Neural progenitor cell (in vitro differentiated cells): ENCODE measurements at regions not wholly inside any gene's neighbourhood (a gene's known extent, or its start where the extent isn't known, plus 50 kb on each side); places are given as distances from the start of the nearest gene placed in this dataset.

Experiments used
- DNase-seq: peaks from one replicate; pipeline ENCODE4 v3.0.0-alpha.2; 2016; ENCODE audit warnings: low spot score
- H2AFZ ChIP-seq: fragments of 200-600 bp; sonication (generic); replicated peaks from 2 replicates; pipeline ENCODE4 v1.6.1; 2016; ENCODE audit warnings: antibody characterized with exemption
- H3F3A ChIP-seq: fragments of 200-600 bp; sonication (generic); 2 replicates; pipeline ENCODE4 v1.6.1; 2016; ENCODE audit warnings: antibody characterized with exemption, low read depth
- H3K27ac ChIP-seq: fragments of 200-600 bp; sonication (generic); 2 replicates; pipeline ENCODE4 v1.5.1; 2016; ENCODE audit warnings: mild to moderate bottlenecking
- H3K27me3 ChIP-seq: fragments of 200-600 bp; sonication (generic); 2 replicates; pipeline ENCODE4 v1.6.1; 2016; ENCODE audit warnings: mild to moderate bottlenecking, moderate library complexity
- H3K36me3 ChIP-seq: fragments of 200-600 bp; sonication (generic); 2 replicates; pipeline ENCODE4 v1.5.1; 2016
- H3K4me1 ChIP-seq: fragments of 200-600 bp; sonication (generic); 2 replicates; pipeline ENCODE4 v1.6.1; 2016; ENCODE audit warnings: mixed run types
- H3K4me2 ChIP-seq: fragments of 200-600 bp; sonication (generic); 2 replicates; pipeline ENCODE4 v1.6.1; 2016
- H3K4me3 ChIP-seq: fragments of 200-600 bp; sonication (generic); 2 replicates; pipeline ENCODE4 v1.5.1; 2016
- H3K79me2 ChIP-seq: fragments of 200-600 bp; sonication (generic); 2 replicates; pipeline ENCODE4 v1.6.1; 2016; ENCODE audit warnings: low read depth
- H3K9ac ChIP-seq: fragments of 200-600 bp; sonication (generic); 2 replicates; pipeline ENCODE4 v1.6.1; 2016
- H3K9me3 ChIP-seq: fragments of 200-600 bp; sonication (generic); 2 replicates; pipeline ENCODE4 v1.5.1; 2016; ENCODE audit warnings: low read depth
- H4K20me1 ChIP-seq: fragments of 200-600 bp; sonication (generic); 2 replicates; pipeline ENCODE4 v1.6.1; 2016; ENCODE audit warnings: low read depth
- H3K27ac Mint-ChIP-seq: 3 replicates; pipeline ENCODE4 v1.8.0; 2021; ENCODE audit warnings: mixed read lengths
- H3K27me3 Mint-ChIP-seq: 2 replicates; pipeline ENCODE4 v1.8.0; 2022; ENCODE audit warnings: low read depth, mild to moderate bottlenecking, inconsistent platforms, moderate library complexity, mixed read lengths; ENCODE audit not compliant: insufficient read depth
- H3K36me3 Mint-ChIP-seq: 3 replicates; pipeline ENCODE4 v1.8.0; 2021; ENCODE audit warnings: mixed read lengths
- H3K4me1 Mint-ChIP-seq: 3 replicates; pipeline ENCODE4 v1.8.0; 2021; ENCODE audit warnings: mixed read lengths
- H3K4me3 Mint-ChIP-seq: 3 replicates; pipeline ENCODE4 v1.8.0; 2021; ENCODE audit warnings: mild to moderate bottlenecking, moderate library complexity, mixed read lengths
- H3K9me3 Mint-ChIP-seq: 3 replicates; pipeline ENCODE4 v1.8.0; 2020; ENCODE audit warnings: mixed read lengths
- EZH2 ChIP-seq: fragments of 200-600 bp; sonication (generic); IDR thresholded peaks from 2 replicates; pipeline ENCODE4 v1.6.1; 2017; ENCODE audit warnings: antibody characterized with exemption, mild to moderate bottlenecking, moderate library complexity
- EZH2phosphoT487 ChIP-seq: fragments of 200-600 bp; sonication (generic); IDR thresholded peaks from 2 replicates; pipeline ENCODE4 v1.6.1; 2017; ENCODE audit warnings: antibody characterized with exemption
- TF ChIP-seq, protein P1 (sequence below): fragments of 200-600 bp; sonication (generic); IDR thresholded peaks from 2 replicates; pipeline ENCODE4 v1.5.1; 2017; ENCODE audit warnings: antibody characterized with exemption, mild to moderate bottlenecking

DNA sequence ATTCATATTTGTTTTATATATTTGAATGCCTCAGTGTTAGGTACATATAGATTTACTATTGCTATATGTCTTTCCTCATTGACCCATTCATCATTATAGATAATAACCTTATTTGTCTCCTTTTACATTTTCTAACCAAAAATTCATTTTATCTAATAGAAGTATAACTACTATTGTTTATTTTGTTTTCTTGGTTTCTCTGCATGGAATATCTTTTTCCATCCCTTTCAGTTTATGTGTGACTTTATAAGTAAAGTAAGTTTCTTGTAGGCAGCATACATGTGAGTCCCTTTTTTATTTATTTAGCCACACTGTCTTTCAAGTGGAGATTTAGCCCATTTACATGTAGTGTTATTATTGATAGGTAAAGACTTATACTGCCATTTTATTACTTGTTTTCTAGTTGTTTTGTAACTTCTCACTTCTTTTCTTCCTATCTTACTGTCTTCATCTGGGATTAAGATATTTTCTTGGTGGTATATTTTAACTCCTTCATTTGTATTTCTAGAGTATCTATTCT is 572.0 kb upstream of the MAN1A1 start:
- no peak overlapping the region for H3K4me2 ChIP-seq
- peaks cover 28% of the 10 kb centered on the region for H3K9me3 Mint-ChIP-seq
- no peak overlapping the region for H3K27ac ChIP-seq
- no peak for DNase-seq
- H3K4me3 ChIP-seq: no peak overlapping the region
- no peak overlapping the region for H3K9ac ChIP-seq
- H3K27me3 ChIP-seq: no peaks in the 10 kb centered on the region
- no peaks in the 10 kb centered on the region for H3K4me1 ChIP-seq
- no peak overlapping the region for H2AFZ ChIP-seq
- H3K4me3 Mint-ChIP-seq: no peak overlapping the region
- no peaks in the 10 kb centered on the region for H3K27me3 Mint-ChIP-seq
- H4K20me1 ChIP-seq: no peaks in the 10 kb centered on the region
- TF ChIP-seq EZH2phosphoT487: no peak
- TF ChIP-seq, protein P1, sequence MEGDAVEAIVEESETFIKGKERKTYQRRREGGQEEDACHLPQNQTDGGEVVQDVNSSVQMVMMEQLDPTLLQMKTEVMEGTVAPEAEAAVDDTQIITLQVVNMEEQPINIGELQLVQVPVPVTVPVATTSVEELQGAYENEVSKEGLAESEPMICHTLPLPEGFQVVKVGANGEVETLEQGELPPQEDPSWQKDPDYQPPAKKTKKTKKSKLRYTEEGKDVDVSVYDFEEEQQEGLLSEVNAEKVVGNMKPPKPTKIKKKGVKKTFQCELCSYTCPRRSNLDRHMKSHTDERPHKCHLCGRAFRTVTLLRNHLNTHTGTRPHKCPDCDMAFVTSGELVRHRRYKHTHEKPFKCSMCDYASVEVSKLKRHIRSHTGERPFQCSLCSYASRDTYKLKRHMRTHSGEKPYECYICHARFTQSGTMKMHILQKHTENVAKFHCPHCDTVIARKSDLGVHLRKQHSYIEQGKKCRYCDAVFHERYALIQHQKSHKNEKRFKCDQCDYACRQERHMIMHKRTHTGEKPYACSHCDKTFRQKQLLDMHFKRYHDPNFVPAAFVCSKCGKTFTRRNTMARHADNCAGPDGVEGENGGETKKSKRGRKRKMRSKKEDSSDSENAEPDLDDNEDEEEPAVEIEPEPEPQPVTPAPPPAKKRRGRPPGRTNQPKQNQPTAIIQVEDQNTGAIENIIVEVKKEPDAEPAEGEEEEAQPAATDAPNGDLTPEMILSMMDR: no peak
- no peak for TF ChIP-seq EZH2
- H3K9me3 ChIP-seq: peaks cover 8% of the 10 kb centered on the region
- H3K36me3 ChIP-seq: no peaks in the 10 kb centered on the region
- H3K79me2 ChIP-seq: no peaks in the 10 kb centered on the region
- H3K4me1 Mint-ChIP-seq: no peaks in the 10 kb centered on the region
- no peak overlapping the region for H3K27ac Mint-ChIP-seq
- H3F3A ChIP-seq: no peaks in the 10 kb centered on the region
- no peaks in the 10 kb centered on the region for H3K36me3 Mint-ChIP-seq

DNA sequence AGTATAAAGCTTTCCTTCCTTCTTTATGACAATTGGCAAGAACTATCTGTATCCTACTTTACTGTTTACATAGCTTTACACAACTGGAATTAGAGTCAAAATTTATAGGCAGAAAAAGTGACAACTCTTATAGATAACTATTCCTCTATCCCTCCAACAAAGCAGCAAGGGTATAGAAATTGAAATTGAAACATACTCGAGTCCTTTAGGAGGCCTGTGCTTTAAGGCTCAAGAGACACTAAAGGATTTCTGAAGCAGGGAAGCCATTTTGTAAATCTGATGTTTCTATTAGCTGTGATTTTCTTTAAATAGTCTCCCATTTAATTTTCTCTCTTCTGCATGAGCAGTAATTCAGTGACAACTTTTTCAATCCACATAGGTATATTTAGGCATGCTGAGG is 567.6 kb upstream of the MAN1A1 start:
- Histone ChIP-seq H3K4me3 (no peak overlapping the region), H3K9ac (no peak overlapping the region), H3F3A (no peaks in the 10 kb centered on the region), H2AFZ (peak overlapping the region; percentile 63), H4K20me1 (no peaks in the 10 kb centered on the region), H3K27ac (no peak overlapping the region), H3K4me2 (no peak overlapping the region), H3K79me2 (no peaks in the 10 kb centered on the region), H3K36me3 (no peaks in the 10 kb centered on the region), H3K27me3 (no peaks in the 10 kb centered on the region), H3K4me1 (no peaks in the 10 kb centered on the region), H3K9me3 (peaks cover 7% of the 10 kb centered on the region)
- no peak for DNase-seq
- H3K27me3 Mint-ChIP-seq: no peaks in the 10 kb centered on the region
- H3K36me3 Mint-ChIP-seq: no peaks in the 10 kb centered on the region
- H3K9me3 Mint-ChIP-seq: peaks cover 11% of the 10 kb centered on the region
- no peak overlapping the region for H3K4me3 Mint-ChIP-seq
- H3K4me1 Mint-ChIP-seq: no peaks in the 10 kb centered on the region
- no peak overlapping the region for H3K27ac Mint-ChIP-seq
- TF ChIP-seq, protein P1: no peak
- no peak for TF ChIP-seq EZH2phosphoT487
- TF ChIP-seq EZH2: no peak

DNA sequence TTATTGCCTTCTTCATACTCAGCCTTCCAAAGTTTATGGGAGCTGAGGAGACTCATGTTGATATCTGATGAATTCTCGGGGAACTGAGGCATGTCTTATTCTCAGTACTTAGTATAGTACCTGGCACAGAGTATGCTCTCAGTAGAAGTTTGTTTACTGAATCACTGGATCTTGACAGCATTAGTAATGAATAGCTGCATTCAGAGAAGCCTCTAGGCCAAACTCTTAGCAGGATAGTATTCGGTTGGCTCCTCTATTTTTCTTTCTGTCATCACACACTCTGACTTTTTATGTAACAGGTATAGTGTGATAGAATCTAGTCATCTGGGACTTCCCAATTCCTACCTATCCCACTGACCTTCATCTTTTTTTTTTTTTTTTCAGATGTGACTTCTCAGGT is 566.4 kb upstream of the MAN1A1 start:
- H3K9me3 ChIP-seq: no peaks in the 10 kb centered on the region
- no peaks in the 10 kb centered on the region for H3K36me3 Mint-ChIP-seq
- H3K9me3 Mint-ChIP-seq: peaks cover 9% of the 10 kb centered on the region
- H4K20me1 ChIP-seq: no peaks in the 10 kb centered on the region
- TF ChIP-seq, protein P1: no peak
- TF ChIP-seq EZH2: no peak
- no peak overlapping the region for H2AFZ ChIP-seq
- no peaks in the 10 kb centered on the region for H3K4me1 ChIP-seq
- no peak for DNase-seq
- no peaks in the 10 kb centered on the region for H3K27me3 ChIP-seq
- H3K27ac ChIP-seq: no peak overlapping the region
- no peak overlapping the region for H3K4me3 Mint-ChIP-seq
- H3F3A ChIP-seq: no peaks in the 10 kb centered on the region
- no peaks in the 10 kb centered on the region for H3K27me3 Mint-ChIP-seq
- H3K79me2 ChIP-seq: no peaks in the 10 kb centered on the region
- no peak overlapping the region for H3K4me3 ChIP-seq
- no peak overlapping the region for H3K27ac Mint-ChIP-seq
- no peaks in the 10 kb centered on the region for H3K36me3 ChIP-seq
- no peaks in the 10 kb centered on the region for H3K4me1 Mint-ChIP-seq
- no peak overlapping the region for H3K9ac ChIP-seq
- H3K4me2 ChIP-seq: no peak overlapping the region

DNA sequence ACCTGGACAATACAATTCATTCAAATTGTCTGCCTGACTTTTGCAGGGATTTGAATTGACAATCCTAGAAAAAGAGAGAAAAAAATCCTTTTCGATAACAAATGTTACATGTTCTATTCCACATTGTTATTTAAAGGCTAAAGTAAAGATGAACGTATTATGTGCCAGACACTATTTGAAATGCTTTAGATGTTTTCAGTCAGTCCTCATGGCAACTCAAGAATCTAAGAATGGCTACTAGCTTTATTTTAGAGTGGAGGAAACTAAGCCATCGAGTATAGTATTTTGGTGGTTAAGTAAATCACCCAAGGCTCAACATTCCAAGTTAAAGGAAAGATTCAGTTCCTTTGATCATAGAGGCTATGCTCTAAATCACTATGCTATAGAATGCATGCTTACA is 558.6 kb upstream of the MAN1A1 start:
- H2AFZ ChIP-seq: no peak overlapping the region
- H3K4me1 Mint-ChIP-seq: no peaks in the 10 kb centered on the region
- no peaks in the 10 kb centered on the region for H3K36me3 Mint-ChIP-seq
- H4K20me1 ChIP-seq: no peaks in the 10 kb centered on the region
- TF ChIP-seq, protein P1: no peak
- no peak for TF ChIP-seq EZH2phosphoT487
- no peak for DNase-seq
- no peak overlapping the region for H3K9ac ChIP-seq
- H3K27me3 ChIP-seq: no peaks in the 10 kb centered on the region
- no peaks in the 10 kb centered on the region for H3K79me2 ChIP-seq
- H3K27me3 Mint-ChIP-seq: no peaks in the 10 kb centered on the region
- H3K9me3 Mint-ChIP-seq: no peaks in the 10 kb centered on the region
- H3K4me3 Mint-ChIP-seq: no peak overlapping the region
- no peaks in the 10 kb centered on the region for H3F3A ChIP-seq
- H3K27ac ChIP-seq: no peak overlapping the region
- no peak overlapping the region for H3K27ac Mint-ChIP-seq
- no peak overlapping the region for H3K4me2 ChIP-seq
- no peaks in the 10 kb centered on the region for H3K9me3 ChIP-seq
- no peak overlapping the region for H3K4me3 ChIP-seq
- no peaks in the 10 kb centered on the region for H3K4me1 ChIP-seq
- H3K36me3 ChIP-seq: no peaks in the 10 kb centered on the region
